ENCODE measurements at regions not wholly inside any gene's neighbourhood (a gene's known extent, or its start where the extent isn't known, plus 50 kb on each side); places are given as distances from the start of the nearest gene placed in this dataset.

GRCh38 chr18:39872651-39873050 is 2082.4 kb upstream of the PIK3C3 start (continued):
- TF ChIP-seq TCF12 (IDR thresholded peaks at IDR 0.05; ENCODE audit: low read depth, low read length) (no peak), BACH1 (IDR thresholded peaks at IDR 0.05; ENCODE audit: low read length) (no peak), MAX (IDR thresholded peaks at IDR 0.05) (no peak), SIRT6 (IDR thresholded peaks at IDR 0.05; ENCODE audit: low read length) (no peak), SUZ12 (IDR thresholded peaks at IDR 0.05; ENCODE audit: low read length) (no peak), HDAC6 (IDR thresholded peaks at IDR 0.05; ENCODE audit: low read depth, low read length) (no peak)

Data from H1 (cell line).